Lower lobe of right lung (tissue), 2 donors: ENCODE measurements at regions not wholly inside any gene's neighbourhood (a gene's known extent, or its start where the extent isn't known, plus 50 kb on each side); places are given as distances from the start of the nearest gene placed in this dataset.

Source experiments
- ATAC-seq, 2 donors: fragments of 200-7000 bp; cut with Tn5 transposase; one replicate each; pipeline ENCODE4 v1.9.1; 2020 to 2022; ENCODE audit warnings: mild to moderate bottlenecking in 2 of 2, moderate library complexity in 2 of 2
- DNase-seq: peaks from one replicate; pipeline ENCODE4 v3.0.0-alpha.2; 2020
- H3K27ac ChIP-seq: fragments of 200-600 bp; one replicate; pipeline ENCODE4 v1.8.0; 2022
- H3K27me3 ChIP-seq: fragments of 200-600 bp; one replicate; pipeline ENCODE4 v1.8.0; 2022; ENCODE audit warnings: low read depth
- H3K36me3 ChIP-seq: fragments of 200-600 bp; one replicate; pipeline ENCODE4 v1.8.0; 2022; ENCODE audit warnings: mild to moderate bottlenecking
- H3K4me1 ChIP-seq: fragments of 200-600 bp; one replicate; pipeline ENCODE4 v1.8.0; 2022
- H3K4me3 ChIP-seq: fragments of 200-600 bp; one replicate; pipeline ENCODE4 v1.8.0; 2022; ENCODE audit warnings: mild to moderate bottlenecking
- H3K9me3 ChIP-seq: fragments of 200-600 bp; one replicate; pipeline ENCODE4 v1.8.0; 2022
- CTCF ChIP-seq: fragments of 200-600 bp; IDR thresholded peaks from one replicate; pipeline ENCODE4 v1.8.0; 2022; ENCODE audit warnings: antibody characterized with exemption, mild to moderate bottlenecking
- intact Hi-C: fragments of 100-400 bp; cut with DNase I; formaldehyde crosslinking; loops from one replicate; pipeline ENCODE4 v1.11.0; 2022
- donor health status: DM: no; HTN: yes; CAD: no; lungs with severe emphysema.

GRCh38 chr2:238602223-238602960 lies 175.7 kb downstream of the ASB1 start:
- peak in 1 of 2 donors; percentile 29 for ATAC-seq
- intact Hi-C loops, result no loop called here
- Histone ChIP-seq H3K36me3 (no peaks in the 10 kb centered on the region), H3K4me1 (peaks cover 29% of the 10 kb centered on the region), H3K9me3 (no peaks in the 10 kb centered on the region), H3K27me3 (no peaks in the 10 kb centered on the region), H3K27ac (peak overlapping the region; percentile 50), H3K4me3 (no peak overlapping the region)
- no peak for TF ChIP-seq CTCF
- no peak for DNase-seq

- TF ChIP-seq CTCF, result no peak
- intact Hi-C loops, result no loop called here
- Histone ChIP-seq H3K36me3 (no peaks in the 10 kb centered on the region), H3K27me3 (no peaks in the 10 kb centered on the region), H3K4me1 (peaks cover 19% of the 10 kb centered on the region), H3K4me3 (no peak overlapping the region), H3K9me3 (no peaks in the 10 kb centered on the region), H3K27ac (no peak overlapping the region)
- ATAC-seq (no peak), DNase-seq (no peak)
Observed at GRCh38 chr2:238603596-238603995, 176.9 kb downstream of the ASB1 start.

- Histone ChIP-seq H3K27me3 (no peaks in the 10 kb centered on the region), H3K27ac (no peak overlapping the region), H3K4me1 (peaks cover 14% of the 10 kb centered on the region), H3K36me3 (no peaks in the 10 kb centered on the region), H3K4me3 (no peak overlapping the region), H3K9me3 (no peaks in the 10 kb centered on the region)
- DNase-seq (no peak), ATAC-seq (no peak)
- intact Hi-C loops, result no loop called here
- no peak for TF ChIP-seq CTCF
Observed at GRCh38 chr2:238606311-238606710, 179.6 kb downstream of the ASB1 start.

- Histone ChIP-seq H3K27ac (no peak overlapping the region), H3K4me1 (no peaks in the 10 kb centered on the region), H3K36me3 (no peaks in the 10 kb centered on the region), H3K4me3 (no peak overlapping the region), H3K9me3 (peaks cover 4% of the 10 kb centered on the region), H3K27me3 (no peaks in the 10 kb centered on the region)
- DNase-seq, result no peak
- TF ChIP-seq CTCF, result no peak
- intact Hi-C loops, result no loop called here
- no peak for ATAC-seq
Observed at GRCh38 chr2:238613610-238614009, 186.9 kb downstream of the ASB1 start.

DNA sequence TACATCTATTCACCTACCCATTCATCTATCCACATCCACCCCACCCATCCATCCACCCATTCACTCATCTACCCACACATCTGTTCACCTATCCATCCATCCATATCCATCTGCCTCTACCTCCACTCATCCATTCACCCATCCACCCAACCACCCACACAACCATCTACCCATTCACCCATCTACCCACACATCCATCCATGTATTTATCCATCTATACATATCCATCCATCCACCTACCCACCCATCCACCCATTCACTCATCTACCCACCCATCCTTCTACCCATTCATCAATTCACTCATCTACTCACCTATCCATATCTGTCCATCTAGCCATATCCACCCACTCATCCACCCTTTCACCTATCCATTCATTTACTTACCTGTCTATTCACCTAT lies 187.6 kb downstream of the ASB1 start:
- Histone ChIP-seq H3K4me1 (no peaks in the 10 kb centered on the region), H3K36me3 (no peaks in the 10 kb centered on the region), H3K4me3 (no peak overlapping the region), H3K27me3 (no peaks in the 10 kb centered on the region), H3K27ac (no peak overlapping the region), H3K9me3 (peaks cover 4% of the 10 kb centered on the region)
- no peak for TF ChIP-seq CTCF
- DNase-seq, result no peak
- no peak for ATAC-seq
- intact Hi-C loops, result no loop called here
